HFF-Myc (cell line): ENCODE measurements at regions not wholly inside any gene's neighbourhood (a gene's known extent, or its start where the extent isn't known, plus 50 kb on each side); places are given as distances from the start of the nearest gene placed in this dataset.

ENCODE experiments used
- DNase-seq: peaks from one replicate; pipeline ENCODE4 v3.0.0-alpha.2; 2011; ENCODE audit warnings: low read depth; ENCODE audit errors: extremely low read depth
- H3K4me3 ChIP-seq: replicated peaks from 2 replicates; pipeline ENCODE4 v1.5.1; 2011; ENCODE audit warnings: low read depth, mild to moderate bottlenecking, control low read depth, low read length
- TF ChIP-seq, protein P1 (sequence below): IDR thresholded peaks from 2 replicates; pipeline ENCODE4 v1.5.1; 2012; ENCODE audit warnings: mild to moderate bottlenecking, low read depth, low read length, control low read depth; ENCODE audit errors: missing control alignments

DNA sequence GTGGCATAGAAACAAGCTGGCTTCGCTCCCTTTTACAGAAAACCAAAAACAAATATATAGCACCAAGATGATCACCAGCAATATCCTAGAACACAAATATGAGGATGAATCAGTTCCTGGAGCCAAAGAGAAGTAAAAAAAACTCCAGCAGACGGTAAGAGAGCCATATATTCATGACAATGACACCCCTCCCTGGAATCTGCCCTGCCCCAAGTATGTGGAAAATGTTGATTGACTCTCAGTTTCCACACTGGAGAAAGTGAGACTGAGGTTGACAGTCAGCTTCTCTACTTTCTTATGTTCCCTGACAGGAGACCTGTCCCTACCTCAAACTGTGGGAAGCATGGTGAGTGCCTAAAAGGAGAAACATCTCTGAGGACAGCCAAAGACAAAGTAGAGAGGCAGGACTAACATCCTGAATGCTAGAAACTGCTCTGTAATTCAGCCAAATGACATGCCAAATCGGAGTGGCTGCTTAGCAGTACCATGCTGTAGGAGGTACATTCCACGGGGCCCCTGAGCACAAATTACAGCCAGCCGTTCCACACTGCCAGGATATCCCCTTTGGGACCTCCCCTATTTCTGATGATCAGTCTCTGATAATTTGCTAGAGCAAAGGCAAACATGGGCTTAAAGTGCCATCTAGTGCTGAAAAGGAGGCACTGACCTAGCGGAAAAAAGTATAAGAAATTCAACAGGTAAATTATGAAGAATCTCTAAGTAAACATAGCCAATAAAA lies 424.0 kb upstream of the RGMB start:
- TF ChIP-seq, protein P1, sequence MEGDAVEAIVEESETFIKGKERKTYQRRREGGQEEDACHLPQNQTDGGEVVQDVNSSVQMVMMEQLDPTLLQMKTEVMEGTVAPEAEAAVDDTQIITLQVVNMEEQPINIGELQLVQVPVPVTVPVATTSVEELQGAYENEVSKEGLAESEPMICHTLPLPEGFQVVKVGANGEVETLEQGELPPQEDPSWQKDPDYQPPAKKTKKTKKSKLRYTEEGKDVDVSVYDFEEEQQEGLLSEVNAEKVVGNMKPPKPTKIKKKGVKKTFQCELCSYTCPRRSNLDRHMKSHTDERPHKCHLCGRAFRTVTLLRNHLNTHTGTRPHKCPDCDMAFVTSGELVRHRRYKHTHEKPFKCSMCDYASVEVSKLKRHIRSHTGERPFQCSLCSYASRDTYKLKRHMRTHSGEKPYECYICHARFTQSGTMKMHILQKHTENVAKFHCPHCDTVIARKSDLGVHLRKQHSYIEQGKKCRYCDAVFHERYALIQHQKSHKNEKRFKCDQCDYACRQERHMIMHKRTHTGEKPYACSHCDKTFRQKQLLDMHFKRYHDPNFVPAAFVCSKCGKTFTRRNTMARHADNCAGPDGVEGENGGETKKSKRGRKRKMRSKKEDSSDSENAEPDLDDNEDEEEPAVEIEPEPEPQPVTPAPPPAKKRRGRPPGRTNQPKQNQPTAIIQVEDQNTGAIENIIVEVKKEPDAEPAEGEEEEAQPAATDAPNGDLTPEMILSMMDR: peak; percentile 49
- no peak for DNase-seq
- H3K4me3 ChIP-seq: no peak overlapping the region

DNA sequence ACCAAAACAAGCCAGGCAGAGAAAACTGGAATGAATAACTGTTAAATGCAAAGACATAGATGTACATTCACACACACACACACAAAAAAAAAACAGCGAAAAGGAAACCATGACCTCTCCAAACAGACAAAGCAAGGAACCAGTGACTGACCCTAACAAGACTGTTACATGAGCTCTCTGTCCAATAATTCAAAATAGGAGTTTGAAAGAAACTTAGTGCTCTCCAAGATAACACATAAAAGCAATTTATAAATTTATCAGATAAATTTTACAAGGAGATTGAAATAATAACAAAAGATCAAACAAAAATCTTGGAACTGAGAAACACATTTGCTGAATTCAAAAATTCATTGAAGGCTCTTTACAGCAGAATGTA lies 423.5 kb upstream of the RGMB start:
- TF ChIP-seq, protein P1: no peak
- H3K4me3 ChIP-seq: no peak overlapping the region
- no peak for DNase-seq

DNA sequence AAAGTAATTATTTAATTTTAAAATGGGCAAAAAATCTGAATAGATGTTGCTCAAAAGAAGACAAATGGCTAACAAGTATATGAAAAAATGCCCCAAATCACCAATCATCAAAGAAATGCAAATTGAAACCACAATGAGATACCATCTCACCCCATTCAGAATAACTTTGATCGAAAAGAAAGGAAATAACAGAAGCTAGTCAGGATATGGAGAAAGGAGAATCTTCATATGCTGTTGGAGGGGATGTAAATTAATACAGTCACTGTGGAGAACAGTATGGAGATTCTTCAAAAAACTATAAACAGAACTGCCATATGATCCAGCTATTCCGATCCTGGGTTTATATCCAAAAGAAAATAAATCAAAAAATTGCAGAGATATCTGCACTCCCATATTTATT lies 418.5 kb upstream of the RGMB start:
- TF ChIP-seq, protein P1: no peak
- no peak overlapping the region for H3K4me3 ChIP-seq
- DNase-seq: no peak

DNA sequence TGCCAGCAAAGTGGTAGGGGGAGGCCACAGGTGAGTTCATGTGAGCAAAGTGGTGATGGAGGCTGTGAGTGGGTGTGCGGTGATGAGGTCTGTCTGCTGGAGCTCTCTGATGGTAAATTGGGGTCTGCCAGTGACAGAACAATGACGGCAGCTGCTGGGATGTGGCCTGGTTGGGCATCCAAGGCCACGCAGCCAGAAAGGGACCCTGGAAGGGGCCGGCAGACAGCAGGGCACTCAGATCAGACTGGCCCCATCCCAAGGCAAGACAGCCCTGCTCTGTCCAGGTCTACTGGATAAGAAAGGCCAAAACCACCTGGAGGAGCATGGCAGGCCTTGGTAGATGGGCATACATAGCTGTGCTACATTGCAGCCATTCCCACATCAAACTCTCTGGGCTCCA lies 412.9 kb upstream of the RGMB start:
- no peak for DNase-seq
- H3K4me3 ChIP-seq: no peak overlapping the region
- TF ChIP-seq, protein P1: no peak

DNA sequence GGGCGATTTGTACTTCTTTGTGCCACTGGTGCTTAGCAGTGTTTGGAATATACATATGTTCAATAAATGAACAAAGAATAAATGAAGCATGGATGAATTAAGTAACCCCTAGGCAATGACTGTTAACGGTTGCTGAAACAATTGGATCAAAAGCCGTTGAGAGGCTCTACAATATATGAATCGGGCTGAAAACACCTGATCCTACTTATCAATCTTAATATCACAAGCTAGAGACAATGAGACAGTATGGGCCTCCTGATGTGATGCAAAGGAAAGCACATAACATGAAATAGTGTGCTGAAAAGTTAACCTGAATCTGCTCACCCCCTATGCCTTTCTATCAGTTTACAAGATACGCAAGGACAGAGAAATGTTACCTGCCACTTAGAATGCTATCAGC lies 410.3 kb upstream of the RGMB start:
- DNase-seq: no peak
- TF ChIP-seq, protein P1: no peak

DNA sequence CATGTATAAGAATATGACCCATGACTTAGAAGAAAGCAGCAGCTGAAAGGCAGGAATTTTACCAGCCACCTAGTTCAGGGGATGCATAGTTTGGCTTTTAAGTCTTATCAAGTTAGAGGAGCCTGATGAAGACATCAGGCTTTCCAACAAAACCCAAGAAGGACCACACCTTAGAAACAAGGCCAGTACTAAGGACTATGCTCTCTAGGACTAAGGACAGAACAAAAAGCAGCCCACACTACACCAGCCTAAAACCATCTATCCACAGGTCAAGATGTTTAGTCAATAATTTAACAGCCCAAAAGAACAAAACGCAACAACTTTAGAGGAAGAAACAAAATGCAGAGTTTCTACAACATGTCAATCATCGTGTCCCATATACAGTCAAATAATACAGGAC lies 408.9 kb upstream of the RGMB start:
- no peak overlapping the region for H3K4me3 ChIP-seq
- DNase-seq: no peak
- TF ChIP-seq, protein P1: no peak

More for the DNA sequence above, 410.3 kb upstream of the RGMB start:
- H3K4me3 ChIP-seq: no peak overlapping the region

DNA sequence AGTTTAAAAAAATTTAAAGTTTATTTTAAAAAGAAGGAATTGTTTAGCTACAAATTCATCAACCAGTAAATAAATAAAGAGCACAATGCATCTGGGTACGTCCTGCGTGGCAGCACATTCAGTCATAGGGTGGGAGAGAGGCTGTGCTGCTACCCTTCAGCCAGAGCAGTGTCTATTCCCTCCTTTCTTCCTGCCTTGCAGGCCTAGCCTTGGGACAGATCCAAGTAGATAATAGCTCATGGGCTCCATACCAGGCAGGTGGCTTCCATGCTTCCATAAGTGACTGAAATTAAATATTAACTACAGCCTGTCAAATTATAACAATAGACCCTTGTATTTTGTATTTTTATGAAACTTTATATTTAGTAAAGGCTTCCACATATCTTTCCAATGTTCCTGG lies 408.3 kb upstream of the RGMB start:
- DNase-seq: no peak

More for the DNA sequence above, 408.3 kb upstream of the RGMB start:
- TF ChIP-seq, protein P1: no peak
- H3K4me3 ChIP-seq: no peak overlapping the region
